Upper lobe of left lung (tissue), 6 donors: ENCODE measurements at regions not wholly inside any gene's neighbourhood (a gene's known extent, or its start where the extent isn't known, plus 50 kb on each side); places are given as distances from the start of the nearest gene placed in this dataset.

Experiments used
- ATAC-seq, 2 donors: fragments of 200-7000 bp; cut with Tn5 transposase; one replicate each; pipeline ENCODE4 v1.9.1; 2022; ENCODE audit warnings: mild to moderate bottlenecking in 2 of 2, moderate library complexity in 2 of 2; ENCODE audit not compliant: low FRiP score in 2 of 2
- DNase-seq, 2 donors: peaks; one replicate each; pipeline ENCODE4 v3.0.0-alpha.2; 2019 to 2020
- H3K27ac ChIP-seq, 4 donors: fragments of 200-600 bp; sonication (generic); one replicate each; pipeline ENCODE4 v1.5.1; 2016 to 2019
- H3K27me3 ChIP-seq, 4 donors: fragments of 200-600 bp; sonication (generic); one replicate each; pipeline ENCODE4 v1.5.1; 2017 to 2019
- H3K36me3 ChIP-seq, 4 donors: fragments of 200-600 bp; sonication (generic); one replicate each; pipeline ENCODE4 v1.5.1; 2016 to 2019
- H3K4me1 ChIP-seq, 4 donors: fragments of 200-600 bp; sonication (generic); one replicate each; pipeline ENCODE4 v1.5.1; 2018 to 2019
- H3K4me3 ChIP-seq, 4 donors: fragments of 200-600 bp; sonication (generic); one replicate each; pipeline ENCODE4 v1.5.1; 2017 to 2019; ENCODE audit warnings: mild to moderate bottlenecking in 2 of 4, moderate library complexity in 1 of 4
- H3K9me3 ChIP-seq, 4 donors: fragments of 200-600 bp; sonication (generic); one replicate each; pipeline ENCODE4 v1.5.1; 2018 to 2019
- EP300 ChIP-seq, 4 donors: sonication (generic); formaldehyde crosslinking; IDR thresholded peaks; one replicate each; pipeline ENCODE4 v1.5.1; 2017; ENCODE audit warnings: antibody characterized with exemption in 4 of 4, control low read depth in 2 of 4
- POLR2A ChIP-seq, 4 donors: fragments of 450-650 bp; IDR thresholded peaks; one replicate each; pipeline ENCODE4 v1.5.1; 2016 to 2017; ENCODE audit warnings: antibody characterized with exemption in 4 of 4, mild to moderate bottlenecking in 2 of 4
- POLR2AphosphoS5 ChIP-seq, 2 donors: sonication (generic); formaldehyde crosslinking; IDR thresholded peaks; one replicate each; pipeline ENCODE4 v1.5.1; 2017; ENCODE audit warnings: antibody characterized with exemption in 2 of 2
- WGBS, 2 donors: methylation state at CpG; one replicate each; pipeline ENCODE4 v1.1.5; 2017 to 2018; 5-methylcytosine and 5-hydroxymethylcytosine counted together
- TF ChIP-seq, protein P1 (sequence below), 6 experiments: fragments of 450-650 bp in 4 of 6; fragments of 200-600 bp in 2 of 6; sonication (generic) in 2 of 6; IDR thresholded peaks; one replicate each; pipeline ENCODE4 v1.5.1; 2016 to 2019; ENCODE audit warnings: antibody characterized with exemption in 6 of 6
- donor health status: DM: no; HTN: no; CAD: no; lungs with moderate emphysema.
- donor health status: DM: no; HTN: yes; CAD: no; lungs with severe emphysema.

DNA sequence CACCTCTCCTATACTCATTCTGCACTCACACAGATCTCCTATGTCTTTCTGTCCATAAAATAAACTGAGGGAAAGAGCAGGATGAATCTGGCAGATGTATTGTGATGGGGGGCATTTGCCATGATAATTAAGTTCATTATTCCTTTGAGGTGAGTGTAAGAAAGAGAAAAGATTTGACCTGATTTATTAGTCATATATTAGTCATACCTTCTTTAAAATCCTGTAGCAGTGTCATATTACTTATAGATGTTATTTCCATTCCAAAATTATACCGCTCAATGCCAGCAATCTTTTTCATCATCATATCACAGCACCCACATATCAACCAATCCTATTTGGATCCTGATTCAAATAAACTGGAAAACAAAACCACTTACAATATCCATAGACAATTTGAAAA, 733.3 kb upstream of the SLC35B3 start:
- TF ChIP-seq POLR2AphosphoS5 (IDR thresholded peaks at IDR 0.05), result no peak
- TF ChIP-seq POLR2A (IDR thresholded peaks at IDR 0.05), result no peak
- TF ChIP-seq, protein P1, sequence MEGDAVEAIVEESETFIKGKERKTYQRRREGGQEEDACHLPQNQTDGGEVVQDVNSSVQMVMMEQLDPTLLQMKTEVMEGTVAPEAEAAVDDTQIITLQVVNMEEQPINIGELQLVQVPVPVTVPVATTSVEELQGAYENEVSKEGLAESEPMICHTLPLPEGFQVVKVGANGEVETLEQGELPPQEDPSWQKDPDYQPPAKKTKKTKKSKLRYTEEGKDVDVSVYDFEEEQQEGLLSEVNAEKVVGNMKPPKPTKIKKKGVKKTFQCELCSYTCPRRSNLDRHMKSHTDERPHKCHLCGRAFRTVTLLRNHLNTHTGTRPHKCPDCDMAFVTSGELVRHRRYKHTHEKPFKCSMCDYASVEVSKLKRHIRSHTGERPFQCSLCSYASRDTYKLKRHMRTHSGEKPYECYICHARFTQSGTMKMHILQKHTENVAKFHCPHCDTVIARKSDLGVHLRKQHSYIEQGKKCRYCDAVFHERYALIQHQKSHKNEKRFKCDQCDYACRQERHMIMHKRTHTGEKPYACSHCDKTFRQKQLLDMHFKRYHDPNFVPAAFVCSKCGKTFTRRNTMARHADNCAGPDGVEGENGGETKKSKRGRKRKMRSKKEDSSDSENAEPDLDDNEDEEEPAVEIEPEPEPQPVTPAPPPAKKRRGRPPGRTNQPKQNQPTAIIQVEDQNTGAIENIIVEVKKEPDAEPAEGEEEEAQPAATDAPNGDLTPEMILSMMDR (IDR thresholded peaks at IDR 0.05), result no peak
- no peak for TF ChIP-seq EP300 (IDR thresholded peaks at IDR 0.05)
- no peak overlapping the region for H3K4me3 ChIP-seq
- DNase-seq, result no peak
- H3K4me1 ChIP-seq, result no peaks in the 10 kb centered on the region
- ATAC-seq, result no peak
- peaks cover 0 to 2% (median 0%) of the 10 kb centered on the region in 4 donors for H3K9me3 ChIP-seq
- H3K36me3 ChIP-seq, result no peaks in the 10 kb centered on the region
- H3K27me3 ChIP-seq, result no peaks in the 10 kb centered on the region
- no peak overlapping the region for H3K27ac ChIP-seq
- WGBS, 2 donors, result 92 to 95% methylated on average over 1 of the region's 1 CpG

DNA sequence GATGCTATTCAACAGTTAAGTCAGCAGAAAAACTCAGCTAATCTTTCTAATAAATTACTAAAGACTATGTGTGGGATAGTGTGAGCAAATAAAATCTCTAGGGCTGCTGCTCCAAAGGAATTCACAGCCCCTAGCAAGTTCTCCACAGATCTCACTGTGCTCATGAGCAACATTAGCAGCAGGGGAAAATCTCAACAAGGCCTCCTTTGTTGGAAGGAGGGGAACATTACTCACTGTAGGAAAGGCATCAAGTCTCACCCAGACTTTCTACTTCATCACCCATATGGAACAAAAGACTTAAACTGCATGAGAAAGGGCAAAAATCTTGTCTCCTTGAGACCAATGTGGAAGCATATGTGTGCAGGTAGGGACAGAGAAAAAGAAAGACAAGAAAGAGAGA, 726.4 kb upstream of the SLC35B3 start:
- no peaks in the 10 kb centered on the region for H3K36me3 ChIP-seq
- no peaks in the 10 kb centered on the region for H3K4me1 ChIP-seq
- DNase-seq (no peak), ATAC-seq (no peak)
- peaks cover 0 to 11% (median 4%) of the 10 kb centered on the region in 4 donors for H3K9me3 ChIP-seq
- no peaks in the 10 kb centered on the region for H3K27me3 ChIP-seq
- TF ChIP-seq, protein P1 (IDR thresholded peaks at IDR 0.05), result no peak
- no peak for TF ChIP-seq POLR2AphosphoS5 (IDR thresholded peaks at IDR 0.05)
- no peak for TF ChIP-seq EP300 (IDR thresholded peaks at IDR 0.05)
- no peak for TF ChIP-seq POLR2A (IDR thresholded peaks at IDR 0.05)
- no peak overlapping the region for H3K4me3 ChIP-seq
- H3K27ac ChIP-seq, result no peak overlapping the region

DNA sequence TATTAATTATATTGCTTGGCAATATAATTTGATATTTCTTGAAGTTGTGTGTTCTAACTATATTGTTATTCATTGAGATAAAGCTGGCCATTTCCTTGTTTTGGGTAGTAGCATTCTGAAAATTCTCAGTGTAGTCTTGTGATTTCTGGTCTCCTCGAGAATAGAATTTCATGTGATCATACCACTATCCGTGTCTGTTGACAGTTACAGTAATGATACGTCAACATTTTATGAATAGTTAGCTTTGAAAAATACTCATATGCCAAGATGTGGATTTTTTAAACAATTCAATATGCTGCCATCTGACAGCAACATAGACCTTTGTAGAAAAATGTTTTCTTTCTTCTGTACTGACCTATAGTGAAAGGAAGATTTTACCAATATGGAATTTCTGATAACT, 723.7 kb upstream of the SLC35B3 start:
- Histone ChIP-seq H3K9me3 (peaks cover 0 to 11% (median 4%) of the 10 kb centered on the region in 4 donors), H3K4me3 (no peak overlapping the region), H3K27ac (no peak overlapping the region), H3K4me1 (no peaks in the 10 kb centered on the region), H3K36me3 (no peaks in the 10 kb centered on the region), H3K27me3 (no peaks in the 10 kb centered on the region)
- ATAC-seq (no peak), DNase-seq (no peak)
- no peak for TF ChIP-seq POLR2A (IDR thresholded peaks at IDR 0.05)
- no peak for TF ChIP-seq POLR2AphosphoS5 (IDR thresholded peaks at IDR 0.05)
- no peak for TF ChIP-seq EP300 (IDR thresholded peaks at IDR 0.05)
- TF ChIP-seq, protein P1 (IDR thresholded peaks at IDR 0.05), result no peak
- WGBS, 2 donors, result 86 to 89% methylated on average over 3 of the region's 3 CpGs

DNA sequence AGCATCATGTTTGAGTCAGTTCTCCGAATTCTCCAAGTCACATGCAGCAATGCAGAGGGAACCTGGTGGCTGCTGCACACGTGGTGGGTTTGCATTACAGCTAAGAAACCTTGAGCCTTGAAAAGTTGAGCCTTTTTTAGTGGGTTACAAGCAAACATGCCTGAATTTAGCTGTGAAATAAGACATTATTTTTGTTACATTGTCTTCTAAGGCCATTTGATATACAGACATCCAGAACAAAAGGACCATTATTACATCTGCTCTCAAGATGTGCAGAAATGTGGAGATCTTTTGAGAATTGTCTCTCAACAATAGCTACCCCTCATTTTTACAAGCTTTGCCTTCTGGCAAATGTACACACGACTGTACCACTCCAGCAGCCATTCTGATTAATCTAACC, 720.5 kb upstream of the SLC35B3 start:
- Histone ChIP-seq H3K27me3 (no peaks in the 10 kb centered on the region), H3K36me3 (no peaks in the 10 kb centered on the region), H3K4me3 (no peak overlapping the region), H3K4me1 (no peaks in the 10 kb centered on the region), H3K27ac (no peak overlapping the region), H3K9me3 (no peaks in the 10 kb centered on the region)
- ATAC-seq, result no peak
- TF ChIP-seq POLR2AphosphoS5 (IDR thresholded peaks at IDR 0.05) (no peak), POLR2A (IDR thresholded peaks at IDR 0.05) (no peak), EP300 (IDR thresholded peaks at IDR 0.05) (no peak)
- TF ChIP-seq, protein P1 (IDR thresholded peaks at IDR 0.05), result no peak
- no peak for DNase-seq
- 60 to 66% methylated on average over 3 of the region's 3 CpGs for WGBS, 2 donors

DNA sequence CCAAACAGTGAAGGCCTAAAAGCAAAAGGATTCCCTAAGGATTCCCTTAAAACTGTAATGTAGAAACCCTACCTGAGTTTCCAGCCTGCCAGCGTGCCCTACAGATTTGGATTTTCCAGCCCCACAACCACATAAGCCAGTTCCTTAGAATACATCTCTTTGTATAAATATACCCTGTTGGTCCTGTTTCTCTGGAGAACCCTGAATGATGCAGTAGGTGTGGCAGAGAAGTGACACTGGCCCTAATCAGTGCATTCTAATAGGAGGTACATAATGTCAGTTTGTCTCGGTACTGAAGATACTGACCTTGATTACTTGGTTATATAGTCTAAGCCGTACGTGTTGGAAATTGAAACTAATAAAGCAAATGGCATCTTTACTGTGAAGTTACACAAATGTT, 707.8 kb upstream of the SLC35B3 start:
- peaks cover 0 to 14% (median 0%) of the 10 kb centered on the region in 4 donors for H3K4me1 ChIP-seq
- no peaks in the 10 kb centered on the region for H3K27me3 ChIP-seq
- H3K36me3 ChIP-seq, result no peaks in the 10 kb centered on the region
- no peak for ATAC-seq
- H3K4me3 ChIP-seq, result no peak overlapping the region
- H3K9me3 ChIP-seq, result peaks cover 0 to 5% (median 2%) of the 10 kb centered on the region in 4 donors
- WGBS, 2 donors, result 95 to 96% methylated on average over 4 of the region's 4 CpGs
- no peak overlapping the region for H3K27ac ChIP-seq
- TF ChIP-seq POLR2AphosphoS5 (IDR thresholded peaks at IDR 0.05) (no peak), EP300 (IDR thresholded peaks at IDR 0.05) (no peak), POLR2A (IDR thresholded peaks at IDR 0.05) (no peak)
- TF ChIP-seq, protein P1 (IDR thresholded peaks at IDR 0.05), result no peak
- DNase-seq, result no peak
